ENCODE measurements at regions not wholly inside any gene's neighbourhood (a gene's known extent, or its start where the extent isn't known, plus 50 kb on each side); places are given as distances from the start of the nearest gene placed in this dataset.

GRCh38 chr1:60421965-60422364 lies 348.4 kb upstream of the C1orf87 start:
- Mint-ChIP-seq H3K27me3 (ENCODE audit: low read depth) (no peaks in the 10 kb centered on the region), H3K27ac (no peak overlapping the region), H3K4me1 (no peaks in the 10 kb centered on the region), H3K4me3 (no peak overlapping the region), H3K9me3 (peaks cover 0 to 5% of the 10 kb centered on the region in 2 experiments; a peak in 1 of 5 replicates), H3K36me3 (ENCODE audit: insufficient read depth in 1 of 3, low read depth in 3 of 3) (no peaks in the 10 kb centered on the region)
- no peak overlapping the region for H4K91ac ChIP-seq (ENCODE audit: insufficient read length, low read depth, low read length)
- H3K4me2 ChIP-seq (ENCODE audit: insufficient read depth, insufficient read length, low read length) = no peak overlapping the region
- H4K8ac ChIP-seq (replicated peaks; ENCODE audit: insufficient read length, low read depth, low read length) = no peak overlapping the region
- H2BK12ac ChIP-seq (ENCODE audit: insufficient read length, low read depth, low read length) = no peak overlapping the region
- no peak overlapping the region for H3K9ac ChIP-seq (ENCODE audit: extremely low read depth, insufficient read length, low read length)
- H2BK15ac ChIP-seq (ENCODE audit: low read depth, low read length) = no peak overlapping the region
- H3K4ac ChIP-seq (ENCODE audit: low read depth, low read length) = no peak overlapping the region
- H3T11ph ChIP-seq (ENCODE audit: low read length) = no peak overlapping the region
- no peaks in the 10 kb centered on the region for H4K20me1 ChIP-seq (ENCODE audit: control insufficient read depth, insufficient read depth, insufficient read length)
- no peaks in the 10 kb centered on the region; the same call in 1 of the 2 replicates for H3K79me2 ChIP-seq (ENCODE audit: insufficient read depth, low read length)
- no peak overlapping the region for H2BK5ac ChIP-seq (ENCODE audit: insufficient read length, low read length)
- H2BK20ac ChIP-seq (ENCODE audit: low read depth, low read length, poor library complexity, severe bottlenecking) = no peak overlapping the region
- no peaks in the 10 kb centered on the region for H3K9me3 ChIP-seq (ENCODE audit: control insufficient read depth, low read depth, low read length)
- no peak overlapping the region for H2AFZ ChIP-seq (ENCODE audit: low read length)
- no peak for TF ChIP-seq CTCF (conservative IDR thresholded peaks at IDR 0.05)
- no peak overlapping the region for H4K5ac ChIP-seq (ENCODE audit: insufficient read length, low read depth, low read length)
- H3K56ac ChIP-seq (ENCODE audit: insufficient read length, low read depth, low read length) = no peak overlapping the region
- no peaks in the 10 kb centered on the region for H3K79me1 ChIP-seq (ENCODE audit: insufficient read depth, low read depth, low read length, poor library complexity, severe bottlenecking)
- H3K23ac ChIP-seq (ENCODE audit: insufficient read length, low read depth, low read length) = no peak overlapping the region
- no peak overlapping the region for H2BK120ac ChIP-seq (ENCODE audit: low read depth, low read length, poor library complexity, severe bottlenecking)
- H3K27ac ChIP-seq (ENCODE audit: insufficient read length, low read depth, low read length) = no peak overlapping the region
- H3K23me2 ChIP-seq (ENCODE audit: insufficient read length, low read depth, low read length, poor library complexity, severe bottlenecking) = no peaks in the 10 kb centered on the region
- no peaks in the 10 kb centered on the region for H3K4me1 ChIP-seq (ENCODE audit: insufficient read depth, low read length)
- no peaks in the 10 kb centered on the region for H3K27me3 ChIP-seq (ENCODE audit: insufficient read depth, low read length)
- DNase-seq = no peak
- H3K18ac ChIP-seq (ENCODE audit: insufficient read length, low read depth, low read length) = no peak overlapping the region
- no CpG with 5 or more reads among the region's 4 CpGs for WGBS (ENCODE audit: extremely low coverage, insufficient read length, low lambda C conversion rate)
- no peak overlapping the region for H2AK5ac ChIP-seq (ENCODE audit: insufficient read length, low read length)
- H3K14ac ChIP-seq (ENCODE audit: insufficient read depth, low read length) = no peak overlapping the region
